Midbrain (tissue), 1 donor: ENCODE measurements at regions not wholly inside any gene's neighbourhood (a gene's known extent, or its start where the extent isn't known, plus 50 kb on each side); places are given as distances from the start of the nearest gene placed in this dataset.
A peak's percentile ranks its signal among the peaks of the same experiment; 100 is the strongest.
"Not testable (repeated sequence)": the region's sequence is repeated elsewhere in the genome, so short reads cannot be mapped to it uniquely, and the experiment has no call there.

Source experiments
- DNase-seq: peaks from one replicate; lab custom pipeline; 2025; lab: John Stamatoyannopoulos, UW

DNA sequence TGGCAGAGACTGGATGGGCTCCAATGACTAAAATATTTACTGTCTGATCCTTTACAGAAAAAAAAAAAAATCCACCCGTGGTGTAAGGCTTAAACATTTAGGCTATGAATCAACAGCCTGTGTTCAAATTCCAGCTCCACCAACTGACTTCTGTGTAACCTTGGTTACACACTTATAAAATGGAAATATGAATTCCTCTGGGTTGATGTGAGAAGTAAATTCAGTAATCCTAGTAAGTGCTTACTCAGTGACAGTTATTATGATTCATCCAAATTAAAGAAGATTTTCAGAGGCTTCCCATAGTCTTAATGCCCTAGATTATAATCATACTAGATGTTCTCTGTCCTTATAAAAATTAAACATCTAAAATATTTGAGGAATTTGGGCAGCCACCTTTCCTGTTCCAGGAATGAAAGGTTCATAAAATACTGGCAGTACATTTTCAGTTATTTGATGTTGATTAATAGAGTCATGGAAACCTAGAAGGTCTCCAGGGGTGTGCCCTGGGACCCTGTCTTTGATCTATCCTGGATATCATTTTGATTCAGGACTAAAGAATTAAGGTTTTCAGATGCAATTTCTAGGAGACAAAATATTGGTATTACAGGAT is 180.3 kb upstream of the ZNF217 start:
- DNase-seq: no peak

DNA sequence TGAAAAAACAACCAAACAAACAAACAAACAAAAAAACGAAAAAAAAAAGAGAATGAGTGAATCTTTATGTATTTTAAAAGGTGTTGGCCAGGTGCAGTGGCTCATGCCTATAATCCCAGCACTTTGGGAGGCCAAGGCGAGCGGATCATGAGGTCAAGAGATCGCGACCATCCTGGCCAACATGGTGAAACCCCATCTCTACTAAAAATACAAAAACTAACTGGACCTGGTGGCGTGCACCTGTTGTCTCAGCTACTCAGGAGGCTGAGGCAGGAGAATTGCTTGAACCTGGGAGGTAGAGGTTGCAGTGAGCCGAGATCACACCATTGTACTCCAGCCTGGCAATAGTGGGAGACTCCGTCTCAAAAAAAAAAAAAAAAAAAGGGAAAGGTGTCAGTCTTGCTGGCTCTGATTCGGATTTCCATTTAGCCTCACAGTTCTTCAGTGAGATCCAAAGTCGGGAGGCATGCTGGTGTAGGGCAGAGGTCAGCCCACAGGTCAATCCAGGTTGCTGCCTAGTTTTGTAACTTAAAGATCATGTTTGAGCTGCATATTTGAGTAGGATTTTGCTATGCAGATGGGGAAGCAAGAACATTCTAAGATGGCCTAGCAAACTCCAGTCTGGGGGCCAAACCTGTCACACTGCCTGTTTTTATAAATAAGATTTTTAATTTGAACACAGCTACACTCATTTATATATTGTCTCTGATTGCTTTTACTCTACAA is 179.6 kb upstream of the ZNF217 start:
- DNase-seq: not testable (repeated sequence)

GRCh38 chr20:53769041-53769440 is 175.4 kb upstream of the ZNF217 start:
- no peak for DNase-seq

DNA sequence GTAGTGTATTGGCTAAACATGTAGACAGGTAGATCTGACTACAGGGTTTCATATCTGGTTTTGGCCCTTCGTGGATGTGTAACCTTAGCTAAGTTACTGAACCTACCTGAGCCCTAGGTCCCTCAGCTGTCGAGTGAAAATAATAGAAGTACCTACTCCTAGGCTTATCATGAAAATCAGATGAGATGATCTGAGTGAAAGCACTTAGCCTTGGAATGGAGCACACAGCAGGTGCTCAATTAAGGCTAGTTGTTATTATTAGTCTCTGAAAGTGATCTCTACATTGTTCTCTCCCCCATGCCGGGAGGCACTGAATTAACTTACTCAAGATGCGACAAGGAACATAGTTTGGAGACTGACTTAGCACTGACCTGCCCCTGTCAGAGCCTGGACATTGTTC is 174.7 kb upstream of the ZNF217 start:
- no peak for DNase-seq

DNA sequence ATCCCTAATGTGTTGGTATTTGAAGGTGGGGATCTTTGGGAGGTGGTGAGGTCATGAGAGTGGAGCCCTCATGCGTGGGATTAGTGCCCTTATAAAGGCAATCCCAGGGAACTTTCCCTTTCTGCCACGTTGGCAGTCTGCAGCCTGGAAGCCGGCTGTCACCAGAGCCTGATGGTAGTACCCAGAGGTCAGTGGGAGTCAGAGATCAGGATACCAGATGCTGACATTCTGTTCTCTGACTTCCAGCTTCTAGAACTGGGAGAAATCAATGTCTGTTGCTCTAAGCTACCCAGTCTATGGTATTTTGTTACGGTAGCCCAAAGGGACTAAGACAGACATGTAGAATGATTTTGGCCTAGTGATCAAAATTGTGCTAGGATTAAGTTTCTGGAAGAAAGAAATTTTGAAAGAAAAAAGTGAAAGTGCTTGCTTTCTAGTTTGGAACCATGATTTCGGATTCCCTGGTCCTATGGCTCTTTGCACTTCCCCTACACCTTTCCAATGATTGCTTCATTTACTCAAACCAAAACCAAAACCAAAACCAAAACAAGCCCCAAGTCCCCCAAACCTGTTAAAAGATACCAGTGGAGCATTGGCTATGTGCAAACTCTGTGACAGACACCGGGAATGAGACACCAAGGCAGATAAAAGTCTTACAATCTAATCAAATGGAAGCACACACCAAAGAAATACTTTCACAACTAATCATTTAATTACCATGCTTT is 173.7 kb upstream of the ZNF217 start:
- no peak for DNase-seq

- DNase-seq: no peak
These were observed 170.8 kb upstream of the ZNF217 start for GRCh38 chr20:53764415-53764800.

GRCh38 chr20:53763707-53764414 is 170.2 kb upstream of the ZNF217 start:
- no peak for DNase-seq

- DNase-seq: not testable (repeated sequence)
These were observed 168.8 kb upstream of the ZNF217 start for GRCh38 chr20:53762423-53762798.

DNA sequence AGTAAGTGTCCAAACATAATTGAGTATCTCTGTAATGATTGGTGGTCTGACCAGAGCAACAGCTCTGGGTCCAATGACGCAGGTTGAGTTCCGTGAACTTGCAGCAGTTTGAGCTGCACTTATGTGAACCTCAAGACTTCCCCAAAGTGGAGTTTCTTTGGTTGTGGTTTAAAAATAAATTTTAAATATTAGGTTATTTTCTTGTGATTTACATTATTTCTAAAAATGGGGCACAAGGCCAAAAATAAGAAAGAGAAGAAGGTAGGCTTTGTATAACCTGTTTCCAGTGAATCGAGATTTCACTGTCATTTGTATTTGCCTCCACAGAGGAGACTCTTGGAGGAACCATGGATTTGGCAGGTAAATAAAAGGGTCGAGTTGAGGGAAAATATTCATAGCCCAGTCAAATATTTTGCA is 166.4 kb upstream of the ZNF217 start:
- no peak for DNase-seq

DNA sequence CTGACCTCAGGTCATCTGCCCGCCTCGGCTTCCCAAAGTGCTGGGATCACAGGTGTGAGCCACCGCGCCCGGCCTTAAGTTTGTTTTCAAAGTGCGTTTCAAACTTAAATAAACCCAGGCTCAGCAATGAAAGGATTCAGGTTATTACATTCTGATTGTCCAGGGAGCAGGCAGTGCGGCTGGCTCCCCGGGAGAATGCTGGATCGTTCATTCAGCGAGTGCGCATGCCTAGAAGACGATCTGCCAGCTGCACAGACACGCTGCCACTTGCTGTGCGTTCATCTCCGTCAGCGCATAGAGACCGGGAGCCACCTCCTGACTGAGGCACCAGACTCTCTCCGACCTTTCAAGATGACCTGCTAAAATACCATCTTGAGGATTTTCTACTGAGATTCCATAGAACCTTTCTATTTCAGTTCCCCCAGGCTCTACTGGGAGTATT is 163.9 kb upstream of the ZNF217 start:
- DNase-seq: peak; percentile 63

GRCh38 chr20:53755733-53756531 is 162.3 kb upstream of the ZNF217 start:
- DNase-seq: no peak

DNA sequence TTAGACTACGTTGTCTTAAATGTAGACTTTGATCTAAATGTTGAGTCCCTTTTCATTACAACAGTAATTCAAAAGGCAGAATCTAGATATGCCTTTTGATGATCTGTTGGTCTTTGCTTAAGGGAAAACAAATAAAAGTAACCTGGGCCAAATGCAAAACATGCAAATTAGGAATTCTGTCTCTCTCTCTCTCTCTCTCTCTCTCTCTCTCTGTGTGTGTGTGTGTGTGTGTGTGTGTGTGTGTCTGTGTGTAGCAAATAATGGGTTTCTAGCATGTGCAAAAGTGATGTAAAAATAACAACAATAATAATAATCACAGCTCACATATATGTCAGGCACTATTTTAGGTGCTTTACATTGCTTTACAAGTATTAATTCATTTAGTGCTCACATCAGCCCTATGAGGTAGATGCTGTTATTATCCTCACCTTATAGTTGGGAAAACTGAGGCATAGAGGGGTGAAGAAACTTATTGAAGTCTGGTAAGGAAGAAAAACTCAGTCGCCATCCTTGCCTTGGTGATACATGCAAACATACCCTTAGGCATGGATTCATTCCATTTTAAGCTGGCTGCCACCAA is 160.3 kb upstream of the ZNF217 start:
- no peak for DNase-seq

DNA sequence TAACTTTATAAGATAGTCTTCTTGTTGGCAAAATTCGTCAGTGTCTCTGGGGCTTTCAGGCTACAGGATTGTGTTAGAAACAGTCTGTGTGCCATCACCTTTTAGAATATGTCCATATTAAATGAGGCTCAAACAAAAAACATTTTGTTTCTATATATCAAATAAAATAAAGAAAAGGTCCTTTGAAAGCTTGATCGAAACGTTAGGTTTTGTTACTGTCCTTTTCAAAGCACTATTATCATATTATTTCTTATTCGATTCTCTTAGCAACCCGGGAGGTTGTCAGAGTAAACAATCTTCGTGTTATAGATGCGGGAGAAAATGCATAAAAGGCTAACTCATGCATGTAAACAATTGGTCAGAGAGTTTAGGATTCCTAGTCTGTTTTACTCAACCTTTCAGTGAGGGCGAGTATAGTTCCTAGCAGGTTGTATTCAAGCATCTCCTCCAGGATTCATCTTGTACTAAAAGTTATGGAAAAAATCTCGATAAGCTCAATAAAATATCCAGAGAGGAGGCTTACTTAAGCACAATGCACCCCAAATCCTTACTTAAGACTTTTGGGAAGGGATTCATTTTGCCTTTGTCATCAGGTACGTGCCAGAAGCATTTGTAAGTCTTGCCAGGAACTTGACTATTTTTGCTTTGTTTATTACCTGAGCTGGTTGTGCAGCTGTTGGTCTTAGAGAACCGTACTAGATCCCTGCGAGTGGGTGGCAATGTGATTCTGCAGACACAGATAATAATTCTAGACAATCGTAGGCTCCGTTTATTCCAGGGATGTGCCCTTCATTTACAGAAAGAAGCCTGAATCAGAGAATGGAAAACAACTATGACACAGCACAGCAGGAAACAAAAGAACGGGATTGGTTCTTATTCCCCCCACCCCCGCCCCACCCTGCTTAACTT is 159.6 kb upstream of the ZNF217 start:
- DNase-seq: no peak

DNA sequence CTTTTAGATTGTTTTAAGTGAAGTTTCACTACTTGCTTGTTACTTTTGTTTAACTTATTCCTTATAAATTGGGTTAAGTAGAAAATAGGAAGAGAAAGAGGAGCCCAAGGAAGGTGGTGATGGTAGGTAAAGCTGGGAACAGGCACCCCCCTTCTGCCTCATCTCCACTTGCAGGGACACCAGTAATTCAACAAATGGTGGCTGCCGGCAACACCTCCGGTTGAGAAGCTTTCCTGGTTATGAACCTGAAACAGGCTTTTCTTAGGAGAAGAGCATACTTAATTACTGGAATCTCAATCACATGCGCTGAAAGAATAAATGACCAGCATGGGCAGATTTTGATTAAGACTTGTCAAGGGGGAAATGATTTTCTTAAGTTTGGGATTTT is 158.9 kb upstream of the ZNF217 start:
- no peak for DNase-seq

- DNase-seq: no peak
These were observed 158.1 kb upstream of the ZNF217 start for GRCh38 chr20:53751620-53752318.

- no peak for DNase-seq
These were observed 157.4 kb upstream of the ZNF217 start for GRCh38 chr20:53750827-53751619.

GRCh38 chr20:53749499-53749898 is 155.9 kb upstream of the ZNF217 start:
- no peak for DNase-seq

GRCh38 chr20:53748821-53749421 is 155.3 kb upstream of the ZNF217 start:
- no peak for DNase-seq
